OCI-LY7 (cell line): ENCODE measurements at regions not wholly inside any gene's neighbourhood (a gene's known extent, or its start where the extent isn't known, plus 50 kb on each side); places are given as distances from the start of the nearest gene placed in this dataset.

Experiments used
- CTCF ChIP-seq: fragments of 200-600 bp; sonication (generic); conservative IDR thresholded peaks from 2 replicates; pipeline ENCODE4 v1.5.1; 2014; ENCODE audit warnings: mild to moderate bottlenecking, antibody characterized with exemption, low read length, moderate library complexity, mixed read lengths
- EZH2phosphoT487 ChIP-seq: fragments of 200-600 bp; sonication (generic); IDR thresholded peaks from 2 replicates; pipeline ENCODE4 v1.6.1; 2018; ENCODE audit warnings: low read depth, borderline replicate concordance, mild to moderate bottlenecking, mixed run types, antibody characterized with exemption, low read length, moderate library complexity, mixed read lengths

- TF ChIP-seq CTCF (no peak), EZH2phosphoT487 (no peak)
Measured at GRCh38 chr17:79183293-79184158, 108.9 kb downstream of the ENGASE start.
